Transverse colon (tissue), 4 donors: ENCODE measurements at regions not wholly inside any gene's neighbourhood (a gene's known extent, or its start where the extent isn't known, plus 50 kb on each side); places are given as distances from the start of the nearest gene placed in this dataset.

Experiments
- DNase-seq: peaks from one replicate; pipeline ENCODE4 v3.0.0-alpha.2; 2019
- H3K27ac ChIP-seq, 4 donors: fragments of 200-600 bp; sonication (generic); 2 replicates each; pipeline ENCODE4 v1.5.1; 2016 to 2018; ENCODE audit warnings: inconsistent platforms in 4 of 4
- H3K27me3 ChIP-seq: fragments of 200-600 bp; sonication (generic); 2 replicates; pipeline ENCODE4 v1.5.1; 2017; ENCODE audit warnings: inconsistent platforms
- H3K36me3 ChIP-seq, 4 donors: fragments of 200-600 bp; sonication (generic); 2 replicates each; pipeline ENCODE4 v1.5.1; 2017 to 2019; ENCODE audit warnings: inconsistent platforms in 4 of 4
- H3K4me1 ChIP-seq, 4 donors: fragments of 200-600 bp; sonication (generic); 2 replicates each; pipeline ENCODE4 v1.5.1; 2017 to 2020; ENCODE audit warnings: inconsistent platforms in 4 of 4
- H3K4me3 ChIP-seq, 4 donors: fragments of 200-600 bp; sonication (generic); 1 replicate in 1 of 4; 2 replicates in 3 of 4; pipeline versions ENCODE4 v1.5.1 to v1.6.1; 2017 to 2019; ENCODE audit warnings: inconsistent platforms in 4 of 4
- H3K9me3 ChIP-seq, 2 donors: fragments of 200-600 bp; sonication (generic); 2 replicates each; pipeline ENCODE4 v1.5.1; 2017 to 2019; ENCODE audit warnings: inconsistent platforms in 2 of 2
- EP300 ChIP-seq: sonication (generic); formaldehyde crosslinking; IDR thresholded peaks from one replicate; pipeline ENCODE4 v1.6.1; 2017; ENCODE audit warnings: antibody characterized with exemption, low read depth
- POLR2A ChIP-seq: fragments of 450-650 bp; IDR thresholded peaks from one replicate; pipeline ENCODE4 v1.6.1; 2016; ENCODE audit warnings: antibody characterized with exemption, mild to moderate bottlenecking, moderate library complexity
- POLR2AphosphoS5 ChIP-seq, 3 donors: sonication (generic); formaldehyde crosslinking; IDR thresholded peaks; one replicate each; pipeline ENCODE4 v1.6.1; 2016; ENCODE audit warnings: antibody characterized with exemption in 3 of 3
- WGBS, 2 donors: methylation state at CpG; one replicate each; pipeline ENCODE4 v1.1.5; 2018; ENCODE audit warnings: low coverage in 1 of 2; 5-methylcytosine and 5-hydroxymethylcytosine counted together
- in situ Hi-C, 4 donors: fragments of 200-750 bp; cut with MboI; loops; one replicate each; pipeline versions ENCODE4 v1.15.0 to v1.15.1; 2017; ENCODE audit warnings: low sequenced_read_pairs in 3 of 4, low pct_ligation_motif_present in 1 of 4, low pct_unique_long_range_greater_than_20kb in 1 of 4
- intact Hi-C: fragments of 100-400 bp; cut with DNase I; formaldehyde crosslinking; loops from one replicate; pipeline ENCODE4 v1.15.1; 2023; ENCODE audit warnings: low total_unique reads
- TF ChIP-seq, protein P1 (sequence below), 5 experiments: fragments of 200-600 bp in 3 of 5; fragments of 450-650 bp in 2 of 5; sonication (generic) in 3 of 5; IDR thresholded peaks; 1 replicate in 2 of 5; 2 replicates in 3 of 5; pipeline ENCODE4 v1.5.1; 2016 to 2017; ENCODE audit warnings: antibody characterized with exemption in 5 of 5, inconsistent platforms in 3 of 5, mild to moderate bottlenecking in 2 of 5, moderate library complexity in 1 of 5

DNA sequence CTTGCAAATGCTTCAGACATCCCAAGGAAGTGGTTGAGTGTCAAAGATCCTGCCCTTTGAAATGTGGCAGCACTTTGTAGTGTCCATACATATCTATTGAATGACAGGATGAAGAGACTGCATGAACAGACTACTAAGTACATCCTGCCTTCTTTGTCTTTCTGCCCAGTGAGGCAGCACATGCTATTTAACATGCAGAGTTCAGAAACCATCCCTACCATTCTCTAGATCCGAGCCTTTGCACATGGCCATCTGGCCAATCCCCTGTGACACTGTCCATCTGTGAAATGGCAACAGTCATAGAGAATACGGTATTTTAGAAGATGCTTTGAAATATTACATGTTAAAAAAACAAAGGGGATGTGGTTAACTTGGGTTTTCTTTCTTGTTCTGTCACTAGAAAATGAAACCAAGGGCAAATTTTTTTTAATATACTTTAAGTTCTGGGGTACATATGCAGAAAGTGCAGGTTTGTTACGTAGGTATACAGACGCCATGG, 519.6 kb downstream of the NTRK3 start:
- in situ Hi-C loops (no loop called here), intact Hi-C loops (no loop called here)
- 68 to 69% methylated on average over 4 of the region's 4 CpGs for WGBS, 2 donors
- no peak for DNase-seq
- Histone ChIP-seq H3K9me3 (no peaks in the 10 kb centered on the region), H3K36me3 (no peaks in the 10 kb centered on the region), H3K27me3 (no peaks in the 10 kb centered on the region), H3K4me3 (no peak overlapping the region), H3K4me1 (no peaks in the 10 kb centered on the region), H3K27ac (no peak overlapping the region)
- TF ChIP-seq EP300 (no peak), POLR2A (no peak), POLR2AphosphoS5 (IDR thresholded peaks at IDR 0.05) (no peak)
- TF ChIP-seq, protein P1, sequence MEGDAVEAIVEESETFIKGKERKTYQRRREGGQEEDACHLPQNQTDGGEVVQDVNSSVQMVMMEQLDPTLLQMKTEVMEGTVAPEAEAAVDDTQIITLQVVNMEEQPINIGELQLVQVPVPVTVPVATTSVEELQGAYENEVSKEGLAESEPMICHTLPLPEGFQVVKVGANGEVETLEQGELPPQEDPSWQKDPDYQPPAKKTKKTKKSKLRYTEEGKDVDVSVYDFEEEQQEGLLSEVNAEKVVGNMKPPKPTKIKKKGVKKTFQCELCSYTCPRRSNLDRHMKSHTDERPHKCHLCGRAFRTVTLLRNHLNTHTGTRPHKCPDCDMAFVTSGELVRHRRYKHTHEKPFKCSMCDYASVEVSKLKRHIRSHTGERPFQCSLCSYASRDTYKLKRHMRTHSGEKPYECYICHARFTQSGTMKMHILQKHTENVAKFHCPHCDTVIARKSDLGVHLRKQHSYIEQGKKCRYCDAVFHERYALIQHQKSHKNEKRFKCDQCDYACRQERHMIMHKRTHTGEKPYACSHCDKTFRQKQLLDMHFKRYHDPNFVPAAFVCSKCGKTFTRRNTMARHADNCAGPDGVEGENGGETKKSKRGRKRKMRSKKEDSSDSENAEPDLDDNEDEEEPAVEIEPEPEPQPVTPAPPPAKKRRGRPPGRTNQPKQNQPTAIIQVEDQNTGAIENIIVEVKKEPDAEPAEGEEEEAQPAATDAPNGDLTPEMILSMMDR (IDR thresholded peaks at IDR 0.05): no peak

DNA sequence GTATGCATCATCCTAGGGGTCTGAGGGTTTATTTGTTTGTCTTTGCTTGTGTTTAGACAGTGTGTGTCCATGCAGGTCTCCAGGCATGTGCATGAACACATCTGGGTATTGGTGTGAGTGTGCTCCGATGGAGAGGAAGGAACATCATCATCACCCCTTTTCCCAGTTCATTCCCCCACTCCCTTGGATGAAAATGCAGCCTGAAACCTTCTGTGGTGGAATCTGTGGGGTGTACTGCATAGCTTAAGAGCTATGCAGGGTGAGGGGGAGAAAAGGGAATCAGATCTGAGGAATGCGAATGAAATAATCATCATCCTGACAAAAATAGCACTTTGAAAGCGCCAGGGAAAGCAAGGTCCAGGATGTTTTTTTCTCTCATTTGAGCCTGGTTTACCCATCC, 520.1 kb downstream of the NTRK3 start:
- no peak overlapping the region for H3K27ac ChIP-seq
- no peak for DNase-seq
- in situ Hi-C loops: no loop called here
- H3K4me1 ChIP-seq: no peaks in the 10 kb centered on the region
- no peak overlapping the region for H3K4me3 ChIP-seq
- TF ChIP-seq EP300 (no peak), POLR2A (no peak), POLR2AphosphoS5 (IDR thresholded peaks at IDR 0.05) (no peak)
- TF ChIP-seq, protein P1 (IDR thresholded peaks at IDR 0.05): no peak
- H3K9me3 ChIP-seq: no peaks in the 10 kb centered on the region
- no peaks in the 10 kb centered on the region for H3K36me3 ChIP-seq
- intact Hi-C loops: no loop called here
- WGBS, 2 donors: 89 to 100% methylated on average over 2 to 3 of the region's 3 CpGs
- H3K27me3 ChIP-seq: no peaks in the 10 kb centered on the region

GRCh38 chr15:87735522-87735921, 521.0 kb downstream of the NTRK3 start:
- intact Hi-C loops (no loop called here), in situ Hi-C loops (no loop called here)
- 69% methylated on average over 8 of the region's 8 CpGs; no CpG with 5 or more reads in 1 of the 2 donors for WGBS, 2 donors
- Histone ChIP-seq H3K36me3 (no peaks in the 10 kb centered on the region), H3K27me3 (no peaks in the 10 kb centered on the region), H3K9me3 (no peaks in the 10 kb centered on the region), H3K27ac (no peak overlapping the region), H3K4me3 (no peak overlapping the region), H3K4me1 (no peaks in the 10 kb centered on the region)
- no peak for TF ChIP-seq POLR2A
- DNase-seq: no peak

DNA sequence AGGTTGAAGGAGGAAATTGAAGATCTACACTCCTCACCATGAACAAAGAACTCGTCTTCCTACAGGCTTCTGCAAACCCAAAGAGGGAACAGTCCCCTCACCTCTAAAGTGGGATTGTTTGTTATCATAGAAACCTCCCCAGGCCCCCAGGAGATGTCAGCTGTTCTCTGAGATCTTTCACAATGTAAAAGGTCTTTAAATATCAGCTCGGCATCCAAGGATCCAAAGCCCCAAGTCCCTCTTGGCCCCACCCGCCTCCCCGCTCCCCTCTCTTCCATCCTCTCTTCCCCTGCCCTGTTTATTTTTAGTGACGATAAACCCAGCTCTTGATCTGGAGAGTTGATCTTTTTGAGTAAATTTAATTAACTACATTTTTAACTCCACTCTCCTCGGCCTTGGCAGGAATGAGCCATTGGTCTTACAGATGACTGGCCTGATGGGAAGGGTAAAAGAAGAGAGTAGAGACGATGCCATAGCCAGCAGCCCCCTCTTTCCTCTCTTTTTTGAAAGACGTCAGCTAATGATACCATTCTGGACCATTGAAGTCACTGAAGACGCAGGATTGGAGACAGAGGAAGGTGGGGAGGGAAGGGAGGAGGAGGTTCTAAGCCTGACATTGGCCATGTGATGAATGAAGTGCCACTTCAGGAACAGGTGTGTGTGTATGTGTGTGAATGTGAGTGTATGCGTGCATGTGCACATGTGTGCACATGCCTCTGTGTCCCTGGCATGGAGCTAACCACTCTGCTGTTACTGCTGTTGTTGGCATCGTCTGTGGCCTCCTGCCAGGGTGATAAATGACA, 521.8 kb downstream of the NTRK3 start:
- Histone ChIP-seq H3K4me3 (no peak overlapping the region), H3K4me1 (no peaks in the 10 kb centered on the region), H3K27ac (no peak overlapping the region), H3K9me3 (no peaks in the 10 kb centered on the region), H3K36me3 (no peaks in the 10 kb centered on the region), H3K27me3 (no peaks in the 10 kb centered on the region)
- TF ChIP-seq POLR2A (no peak), EP300 (no peak), POLR2AphosphoS5 (IDR thresholded peaks at IDR 0.05) (no peak)
- TF ChIP-seq, protein P1 (IDR thresholded peaks at IDR 0.05): no peak
- no peak for DNase-seq
- in situ Hi-C loops: no loop called here
- intact Hi-C loops: no loop called here
- WGBS, 2 donors: 68 to 72% methylated on average over 9 to 11 of the region's 11 CpGs
